NCI-H1092 treated with DMSO at 0.1 percent for 48 hours (cell line): ENCODE measurements at regions not wholly inside any gene's neighbourhood (a gene's known extent, or its start where the extent isn't known, plus 50 kb on each side); places are given as distances from the start of the nearest gene placed in this dataset.

ENCODE experiments used
- DNase-seq: peaks from one replicate; lab custom pipeline; 2025; lab: John Stamatoyannopoulos, UW

GRCh38 chr14:76974365-76974764 is 54.1 kb downstream of the IRF2BPL start:
- no peak for DNase-seq

DNA sequence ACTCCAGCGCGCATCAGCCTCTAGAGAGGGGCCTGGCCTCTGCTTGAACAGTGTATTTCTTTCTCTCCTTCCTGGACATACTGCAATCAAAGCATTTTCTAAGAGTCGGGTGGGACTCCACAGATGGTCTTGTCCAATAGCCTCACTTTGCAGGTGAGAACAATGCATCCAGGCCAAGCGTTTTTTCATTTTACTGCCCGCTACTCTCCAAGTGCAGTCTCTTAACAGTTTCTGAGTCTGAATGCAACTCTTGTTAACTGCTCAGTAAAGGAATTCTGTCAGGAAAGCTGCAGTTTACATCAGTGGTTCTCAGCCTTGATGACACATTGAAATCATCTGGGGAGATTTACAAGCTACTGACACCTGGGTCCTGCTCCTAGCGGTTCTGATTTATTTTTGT is 57.0 kb downstream of the IRF2BPL start:
- no peak for DNase-seq

DNA sequence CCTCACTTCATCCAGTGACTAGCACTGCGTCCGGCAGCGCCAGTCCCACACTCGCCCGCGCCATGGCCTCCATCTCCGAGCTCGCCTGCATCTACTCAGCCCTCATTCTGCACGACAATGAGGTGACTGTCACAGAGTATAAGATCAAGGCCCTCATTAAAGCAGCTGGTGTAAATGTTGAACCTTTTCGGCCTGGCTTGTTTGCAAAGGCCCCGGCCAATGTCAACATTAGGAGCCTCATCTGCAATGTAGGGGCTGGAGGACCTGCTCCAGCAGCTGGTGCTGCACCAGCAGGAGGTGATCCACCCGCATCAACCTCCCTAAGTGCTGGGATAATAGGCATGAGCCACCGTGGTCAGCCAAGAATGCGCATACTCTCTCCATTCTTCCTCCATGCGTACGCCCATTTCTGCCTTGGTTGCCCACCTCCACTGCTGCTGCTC is 59.9 kb downstream of the IRF2BPL start:
- DNase-seq: peak; percentile 84

DNA sequence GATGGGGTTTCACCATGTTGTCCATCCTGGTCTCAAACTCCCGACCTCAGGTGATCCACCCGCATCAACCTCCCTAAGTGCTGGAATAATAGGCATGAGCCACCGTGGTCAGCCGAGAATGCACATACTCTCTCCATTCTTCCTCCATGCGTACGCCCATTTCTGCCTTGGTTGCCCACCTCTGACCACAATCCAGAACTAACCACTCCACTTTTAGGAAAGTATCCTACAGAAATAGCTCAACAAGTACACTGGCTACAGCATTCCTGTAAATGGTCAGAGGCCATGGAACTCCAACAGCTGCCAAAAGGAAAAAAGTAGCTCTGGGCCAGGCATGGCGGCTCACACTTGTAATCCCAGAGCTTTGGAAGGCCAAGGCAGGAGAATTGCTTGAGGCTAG is 60.7 kb downstream of the IRF2BPL start:
- DNase-seq: no peak

GRCh38 chr14:76965232-76965631 is 63.3 kb downstream of the IRF2BPL start:
- DNase-seq: no peak

GRCh38 chr14:76964695-76965094 is 63.8 kb downstream of the IRF2BPL start:
- DNase-seq: no peak

GRCh38 chr14:76963372-76963771 is 65.1 kb downstream of the IRF2BPL start:
- DNase-seq: no peak

DNA sequence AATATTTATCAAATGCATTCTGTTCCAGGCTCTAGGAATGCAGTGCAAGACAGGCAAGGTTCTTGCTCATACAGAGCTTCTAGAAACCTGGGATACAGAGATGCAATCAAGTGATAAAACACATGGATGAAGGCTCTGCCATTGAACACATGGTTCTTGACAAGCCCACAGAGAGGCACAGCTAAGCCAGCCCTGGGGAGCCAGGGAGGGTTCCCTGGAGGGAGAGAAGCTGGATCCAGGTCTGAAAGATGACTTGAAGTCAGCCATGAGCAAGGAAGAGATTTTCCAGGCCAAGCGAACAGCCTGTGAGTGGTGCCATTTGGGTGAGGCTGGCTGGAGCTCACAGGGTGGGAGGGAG is 66.2 kb downstream of the IRF2BPL start:
- no peak for DNase-seq

- DNase-seq: no peak
Observed at GRCh38 chr14:76961631-76962302, 66.7 kb downstream of the IRF2BPL start.

- no peak for DNase-seq
Observed at GRCh38 chr14:76958980-76959710, 69.4 kb downstream of the IRF2BPL start.

GRCh38 chr14:76958020-76958979 is 70.2 kb downstream of the IRF2BPL start:
- DNase-seq: no peak

DNA sequence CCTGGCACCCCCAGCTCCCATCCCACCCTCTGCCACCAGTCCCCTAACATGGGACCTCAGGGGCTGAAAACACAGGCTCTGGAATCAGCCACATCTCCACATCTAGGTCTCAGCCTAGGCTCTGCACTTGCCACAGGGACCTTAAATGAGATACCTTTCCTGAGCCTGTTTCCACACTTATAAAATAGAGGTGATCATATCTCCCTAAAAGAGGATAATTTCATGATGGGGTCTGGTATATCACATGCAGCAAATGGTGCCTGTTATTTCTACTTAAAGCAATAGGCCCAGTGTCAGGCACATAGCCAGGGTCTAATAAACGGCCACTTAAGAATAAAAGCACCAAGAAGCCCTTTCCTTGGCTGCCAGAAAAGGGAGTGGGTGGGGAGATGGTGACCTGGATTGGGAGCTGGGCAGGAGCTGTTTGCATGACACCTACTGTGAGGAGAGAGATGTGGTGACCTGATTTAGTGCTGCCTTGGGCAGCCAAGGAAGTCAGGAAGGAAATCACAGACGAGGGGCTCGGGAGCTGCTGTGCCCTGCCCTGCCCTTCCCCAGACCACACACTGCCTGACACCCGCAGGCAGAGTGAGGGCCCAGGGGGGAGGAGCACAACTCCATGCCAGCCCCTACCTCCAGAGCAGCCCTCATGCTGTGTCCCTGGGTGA is 71.2 kb downstream of the IRF2BPL start:
- peak; percentile 86 for DNase-seq

DNA sequence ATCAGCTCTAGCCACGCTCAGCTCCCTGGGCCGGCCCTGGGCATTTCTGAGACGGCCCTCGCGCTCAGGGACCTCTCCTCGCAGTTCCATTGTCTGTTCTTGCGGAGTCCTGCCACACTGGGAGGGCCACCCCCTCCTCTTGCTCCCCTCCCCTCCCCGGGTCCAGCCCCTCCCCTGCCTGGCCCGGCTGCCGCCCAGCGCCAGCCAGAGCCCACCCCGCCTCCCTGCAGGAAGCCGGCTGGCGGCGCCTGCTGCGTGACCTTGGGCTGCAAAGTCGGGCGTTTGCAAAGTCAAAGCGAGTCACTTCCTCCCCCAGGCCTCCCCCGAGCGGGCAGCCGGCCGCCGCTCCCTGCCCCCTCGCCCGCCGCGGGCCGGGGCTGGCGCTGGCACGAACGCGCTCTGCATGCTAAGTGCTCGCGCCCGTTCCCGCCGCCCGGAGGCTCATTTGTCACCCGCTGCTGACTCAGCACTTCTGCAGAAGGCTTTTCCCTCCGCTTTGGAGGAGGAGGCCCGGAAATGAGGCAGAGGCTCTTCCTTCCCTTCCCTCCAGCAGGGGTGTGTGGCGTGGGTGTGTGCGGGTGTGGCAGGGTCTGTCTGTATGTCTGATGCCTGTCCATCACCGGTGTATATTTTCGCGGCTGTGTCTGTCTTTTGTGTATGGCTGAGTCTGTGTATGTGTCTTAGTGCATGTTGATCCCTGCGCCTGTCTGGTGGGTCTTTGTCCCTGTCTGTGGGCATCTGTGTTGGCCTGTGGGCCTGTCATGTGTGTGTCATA is 72.0 kb downstream of the IRF2BPL start:
- peak; percentile 93 for DNase-seq

DNA sequence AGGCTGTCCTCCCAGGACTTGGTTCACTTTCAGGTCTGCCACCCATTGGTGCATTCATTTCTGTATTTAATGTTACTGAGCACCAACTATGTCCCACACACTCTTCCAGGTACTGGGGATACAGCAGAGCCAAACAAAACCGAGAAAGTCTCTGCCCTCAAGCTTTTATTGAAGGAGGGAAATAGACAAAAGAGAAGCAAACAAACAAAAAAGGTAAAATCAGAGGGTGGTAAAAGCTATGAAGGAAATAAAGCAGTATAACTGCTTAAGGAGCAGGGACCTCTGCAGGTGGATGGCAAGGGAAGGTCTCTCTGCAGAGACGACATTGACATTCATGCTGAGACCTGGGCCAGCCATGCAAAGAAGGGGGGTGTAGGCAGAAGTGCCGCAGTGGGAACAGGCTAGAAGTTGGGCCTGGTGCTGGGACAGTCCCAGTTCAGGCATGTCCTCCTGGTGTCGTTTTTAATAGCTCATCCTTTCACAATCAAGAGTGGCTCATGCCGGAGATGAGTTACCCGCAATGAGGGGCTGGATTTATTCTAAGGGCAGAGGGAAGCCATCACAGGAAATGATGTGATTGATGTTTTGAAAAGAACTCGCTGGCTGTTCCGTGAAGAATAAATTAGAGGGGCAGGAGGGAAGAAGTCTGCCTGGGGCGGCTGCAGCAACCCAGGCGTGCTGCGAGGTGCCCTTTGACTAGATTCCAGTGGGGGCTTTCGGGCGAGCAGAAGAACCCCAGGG is 72.8 kb downstream of the IRF2BPL start:
- peak; percentile 80 for DNase-seq

- DNase-seq: no peak
Observed at GRCh38 chr14:76954394-76955190, 73.9 kb downstream of the IRF2BPL start.

DNA sequence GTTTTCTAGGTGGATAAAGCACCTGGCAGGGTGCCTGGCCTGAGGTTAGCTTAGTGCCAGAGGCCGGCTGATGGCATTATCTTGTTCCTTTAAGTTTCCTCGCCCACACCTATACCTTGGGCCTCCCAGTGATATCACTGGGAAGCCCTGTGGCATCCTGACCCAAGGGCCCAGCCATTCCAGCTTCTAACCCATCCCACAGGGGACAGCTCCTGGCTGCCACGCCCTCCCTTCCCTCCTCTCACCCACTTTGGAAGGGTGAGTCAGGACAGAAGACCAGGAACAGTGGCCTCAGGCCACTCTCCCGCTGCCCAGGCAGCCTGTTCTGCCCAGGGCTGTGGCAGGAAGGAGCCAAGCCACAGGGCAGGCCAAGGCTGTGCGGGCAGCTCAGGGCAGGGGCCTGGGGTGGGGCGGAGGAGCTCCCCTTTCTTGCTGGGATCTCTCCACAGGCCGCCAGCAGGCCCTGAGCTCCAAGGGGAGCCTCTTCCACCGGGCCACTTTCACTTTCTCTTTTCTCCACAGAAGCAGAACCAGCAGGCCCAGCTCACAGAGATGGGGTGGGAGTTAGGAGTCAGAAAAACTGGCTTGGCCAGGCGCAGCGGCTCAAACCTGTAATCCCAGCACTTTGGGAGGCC is 75.1 kb downstream of the IRF2BPL start:
- DNase-seq: no peak

DNA sequence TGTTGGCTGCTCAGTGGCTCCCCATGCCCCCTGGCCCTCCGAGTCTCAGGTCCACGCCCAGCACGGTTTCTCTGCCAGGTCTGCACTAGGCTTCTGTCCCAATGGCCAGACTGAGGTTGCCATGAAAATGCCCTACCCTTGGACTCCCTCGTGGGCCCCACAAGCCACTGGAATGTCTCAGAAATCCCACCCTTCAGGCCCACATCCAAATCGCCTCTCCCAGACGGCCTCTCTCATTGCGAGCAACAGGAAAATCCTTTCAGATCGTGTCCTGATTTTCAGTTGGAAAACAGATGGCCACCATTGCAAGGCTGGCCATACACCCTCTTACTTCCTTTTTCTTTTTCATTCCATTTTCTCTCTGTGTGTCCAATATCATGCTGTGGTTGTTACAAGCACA is 77.3 kb downstream of the IRF2BPL start:
- no peak for DNase-seq

DNA sequence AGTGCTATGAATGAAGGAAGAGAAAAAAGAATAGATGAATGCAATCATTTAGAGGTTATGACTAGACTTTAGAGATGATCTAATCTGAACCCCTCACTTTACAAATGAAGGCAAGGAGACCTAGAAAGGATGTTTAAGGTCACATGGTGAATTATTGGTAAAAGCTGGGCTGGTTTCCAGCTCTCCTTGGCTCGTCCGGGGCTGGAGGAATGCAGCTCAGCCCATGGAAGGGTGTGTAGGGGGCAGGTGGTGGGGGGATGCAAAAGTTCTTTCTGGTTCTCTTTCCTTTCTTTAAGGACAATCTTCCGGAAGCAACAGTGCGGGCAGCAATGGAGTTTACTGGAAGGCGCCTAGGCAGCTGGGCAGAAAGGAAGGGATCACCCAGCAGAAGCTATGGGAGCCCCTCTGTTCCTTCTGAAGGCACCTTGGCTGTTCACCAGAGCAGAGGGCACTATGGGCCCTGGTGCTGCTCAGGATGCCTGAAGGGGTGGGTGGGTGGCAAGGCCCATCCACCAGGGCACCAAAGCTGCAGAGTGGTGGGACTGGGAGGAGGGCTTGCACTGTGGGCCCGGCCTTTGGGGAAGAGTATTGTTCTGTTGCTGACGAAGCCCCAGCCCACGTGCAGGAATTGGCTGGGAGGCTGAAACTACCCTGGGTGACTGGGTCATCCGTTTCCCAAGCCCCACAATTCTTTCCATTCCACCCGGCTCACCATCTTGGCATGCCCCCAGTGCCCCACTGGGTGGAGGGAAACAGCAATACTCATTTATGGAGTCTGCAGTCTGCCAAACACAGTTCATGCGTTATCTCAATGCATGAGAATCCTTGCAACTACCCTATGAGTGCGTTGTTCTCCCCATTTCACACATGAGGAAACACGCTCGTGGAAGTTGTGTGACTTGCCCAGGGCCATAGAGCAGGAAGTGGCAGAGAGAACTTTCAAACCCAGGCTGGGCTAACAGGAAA is 78.2 kb downstream of the IRF2BPL start:
- no peak for DNase-seq
